K562 (cell line): ENCODE measurements at regions not wholly inside any gene's neighbourhood (a gene's known extent, or its start where the extent isn't known, plus 50 kb on each side); places are given as distances from the start of the nearest gene placed in this dataset.

Experiments
- ADNP ChIP-seq: fragments of 200-800 bp; sonication (Bioruptor generic); IDR thresholded peaks from 2 replicates; pipeline ENCODE4 v1.6.1; 2016; ENCODE audit warnings: missing genetic modification characterization, missing compliant biosample characterization
- BRCA1 ChIP-seq, 2 experiments: fragments of 450-650 bp in 1 of 2; sonication (generic) in 1 of 2; formaldehyde crosslinking in 1 of 2; IDR thresholded peaks; 2 replicates each; pipeline versions ENCODE4 v1.5.0 to v1.6.1; 2017 to 2020; ENCODE audit warnings: mild to moderate bottlenecking in 1 of 2, missing genetic modification reagents in 1 of 2
- CAMTA2 ChIP-seq: fragments of 250-450 bp; sonication (Bioruptor Pico); conservative IDR thresholded peaks from 2 replicates; pipeline ENCODE4 v1.5.1; 2022
- CBX2 ChIP-seq: fragments of 200-600 bp; sonication (generic); IDR thresholded peaks from one replicate; pipeline ENCODE4 v1.6.1; 2012; ENCODE audit warnings: mild to moderate bottlenecking, low read length, inconsistent platforms; ENCODE audit not compliant: insufficient read depth, poor library complexity, severe bottlenecking
- DMBX1 ChIP-seq: fragments of 250-450 bp; sonication (Bioruptor Pico); IDR thresholded peaks from 2 replicates; pipeline ENCODE4 v1.8.0; 2022; ENCODE audit warnings: inconsistent platforms, mild to moderate bottlenecking, moderate library complexity, borderline replicate concordance
- FOXK1 ChIP-seq: sonication (generic); formaldehyde crosslinking; IDR thresholded peaks from 2 replicates; pipeline ENCODE4 v1.8.0; 2022; ENCODE audit warnings: missing genetic modification reagents, mild to moderate bottlenecking, borderline replicate concordance
- HDAC8 ChIP-seq: fragments of 450-650 bp; IDR thresholded peaks from 2 replicates; pipeline ENCODE4 v1.6.1; 2016; ENCODE audit warnings: mild to moderate bottlenecking, missing genetic modification characterization, moderate library complexity, missing compliant biosample characterization
- HNRNPLL ChIP-seq: fragments of 200-400 bp; formaldehyde crosslinking; IDR thresholded peaks from 2 replicates; pipeline ENCODE4 v1.6.1; 2017; ENCODE audit warnings: low read length, low read depth, mild to moderate bottlenecking; ENCODE audit not compliant: poor library complexity, severe bottlenecking
- L3MBTL2 ChIP-seq: fragments of 450-650 bp; IDR thresholded peaks from 2 replicates; pipeline ENCODE4 v1.6.1; 2016; ENCODE audit warnings: mild to moderate bottlenecking, moderate library complexity
- MAFF ChIP-seq: IDR thresholded peaks from 2 replicates; pipeline ENCODE4 v1.6.1; 2012; ENCODE audit warnings: low read length, improper control_type of control experiment
- MCM7 ChIP-seq, 2 experiments: fragments of 450-650 bp; IDR thresholded peaks; 2 replicates each; pipeline ENCODE4 v1.6.1; 2016 to 2018
- MEF2D ChIP-seq: conservative IDR thresholded peaks from 2 replicates; pipeline ENCODE4 v1.6.1; 2016; ENCODE audit warnings: low read depth, missing genetic modification characterization, missing compliant biosample characterization
- NR3C1 ChIP-seq: sonication (generic); formaldehyde crosslinking; IDR thresholded peaks from 2 replicates; pipeline ENCODE4 v1.8.1; 2022; ENCODE audit warnings: missing genetic modification reagents
- RBM17 ChIP-seq: fragments of 200-400 bp; formaldehyde crosslinking; IDR thresholded peaks from 2 replicates; pipeline ENCODE4 v1.6.1; 2017; ENCODE audit warnings: low read depth, mild to moderate bottlenecking, low read length, borderline replicate concordance
- RCOR1 ChIP-seq, 2 experiments: IDR thresholded peaks; 2 replicates each; pipeline ENCODE4 v1.6.1; 2012; ENCODE audit warnings: low read depth in 2 of 2, low read length in 2 of 2, borderline replicate concordance in 1 of 2, improper control_type of control experiment in 1 of 2
- SIN3B ChIP-seq: fragments of 450-650 bp; IDR thresholded peaks from 2 replicates; pipeline ENCODE4 v1.6.1; 2017; ENCODE audit warnings: low read depth, mild to moderate bottlenecking, moderate library complexity
- SMAD2 ChIP-seq: fragments of 150-350 bp; IDR thresholded peaks from 2 replicates; pipeline ENCODE4 v1.6.1; 2014; ENCODE audit warnings: low read depth, mild to moderate bottlenecking, low read length
- SMAD3 ChIP-seq: fragments of 450-650 bp; formaldehyde crosslinking; conservative IDR thresholded peaks from 2 replicates; pipeline ENCODE4 v1.4.0; 2020; ENCODE audit warnings: mild to moderate bottlenecking
- SREBF1 ChIP-seq: fragments of 150-350 bp; IDR thresholded peaks from 2 replicates; pipeline ENCODE4 v1.6.1; 2014; ENCODE audit warnings: antibody characterized with exemption, low read depth, low read length, borderline replicate concordance
- TAF7 ChIP-seq: fragments of 450-650 bp; IDR thresholded peaks from 2 replicates; pipeline ENCODE4 v1.6.1; 2016; ENCODE audit warnings: missing genetic modification characterization, missing compliant biosample characterization
- TBP ChIP-seq: optimal IDR thresholded peaks from 2 replicates; pipeline ENCODE3; 2011; ENCODE audit warnings: low read depth, low read length, improper control_type of control experiment
- ZBTB8A ChIP-seq: fragments of 450-650 bp; IDR thresholded peaks from 2 replicates; pipeline ENCODE4 v1.6.1; 2018; ENCODE audit warnings: mild to moderate bottlenecking, moderate library complexity; ENCODE audit not compliant: partially characterized antibody
- ZNF124 ChIP-seq: sonication (generic); formaldehyde crosslinking; IDR thresholded peaks from 2 replicates; pipeline ENCODE4 v1.8.1; 2022; ENCODE audit warnings: missing genetic modification reagents
- ZNF444 ChIP-seq: fragments of 250-450 bp; sonication (Bioruptor Pico); IDR thresholded peaks from 2 replicates; pipeline ENCODE4 v1.4.0; 2020; ENCODE audit warnings: mild to moderate bottlenecking, moderate library complexity
- ZNF584 ChIP-seq: fragments of 200-800 bp; sonication (Bioruptor generic); IDR thresholded peaks from 2 replicates; pipeline ENCODE4 v1.6.1; 2016; ENCODE audit warnings: low read depth, mild to moderate bottlenecking, missing genetic modification characterization, missing compliant biosample characterization
- ZNF696 ChIP-seq: fragments of 250-450 bp; sonication (Bioruptor Pico); conservative IDR thresholded peaks from 2 replicates; pipeline ENCODE4 v1.4.0; 2020; ENCODE audit warnings: mild to moderate bottlenecking, moderate library complexity
- ZSCAN29 ChIP-seq: fragments of 450-650 bp; IDR thresholded peaks from 2 replicates; pipeline ENCODE4 v1.6.1; 2017
- TF ChIP-seq, protein P1 (sequence below): fragments of 250-450 bp; sonication (Bioruptor Pico); IDR thresholded peaks from 2 replicates; pipeline ENCODE4 v1.5.0; 2020; ENCODE audit warnings: mild to moderate bottlenecking, borderline replicate concordance
- TF ChIP-seq, protein P2 (sequence below), 3 experiments: IDR thresholded peaks in 2 of 3; conservative IDR thresholded peaks in 1 of 3; 2 replicates each; pipeline ENCODE4 v1.5.1; 2011 to 2012; ENCODE audit warnings: low read length in 3 of 3, mild to moderate bottlenecking in 3 of 3, control low read depth in 2 of 3, improper control_type of control experiment in 1 of 3, inconsistent platforms in 1 of 3, low read depth in 1 of 3, mixed read lengths in 1 of 3, moderate library complexity in 1 of 3; ENCODE audit not compliant: insufficient read depth in 2 of 3

DNA sequence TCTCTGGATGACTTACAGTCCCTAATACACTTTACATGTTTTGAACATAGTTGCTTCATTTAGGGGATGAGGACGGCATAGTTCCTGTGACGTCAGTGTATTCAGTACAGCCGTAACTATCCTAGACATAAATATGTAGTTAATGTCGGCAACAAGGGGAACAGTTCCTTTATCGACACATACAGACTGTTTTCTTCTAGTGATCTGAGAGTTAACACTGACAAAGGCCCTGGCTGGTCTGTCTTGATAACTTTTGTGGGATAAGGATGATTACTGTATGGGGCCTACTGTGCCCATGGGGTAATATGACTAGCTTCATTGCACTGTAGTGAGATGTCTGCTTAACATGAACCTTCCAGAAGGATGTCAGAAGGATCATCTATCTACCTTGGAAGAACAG is 131.2 kb downstream of the ZNF518B start (continued):
- TF ChIP-seq NR3C1 (CRISPR knock-in tag), result no peak
- no peak for TF ChIP-seq HNRNPLL
- TF ChIP-seq, protein P1, sequence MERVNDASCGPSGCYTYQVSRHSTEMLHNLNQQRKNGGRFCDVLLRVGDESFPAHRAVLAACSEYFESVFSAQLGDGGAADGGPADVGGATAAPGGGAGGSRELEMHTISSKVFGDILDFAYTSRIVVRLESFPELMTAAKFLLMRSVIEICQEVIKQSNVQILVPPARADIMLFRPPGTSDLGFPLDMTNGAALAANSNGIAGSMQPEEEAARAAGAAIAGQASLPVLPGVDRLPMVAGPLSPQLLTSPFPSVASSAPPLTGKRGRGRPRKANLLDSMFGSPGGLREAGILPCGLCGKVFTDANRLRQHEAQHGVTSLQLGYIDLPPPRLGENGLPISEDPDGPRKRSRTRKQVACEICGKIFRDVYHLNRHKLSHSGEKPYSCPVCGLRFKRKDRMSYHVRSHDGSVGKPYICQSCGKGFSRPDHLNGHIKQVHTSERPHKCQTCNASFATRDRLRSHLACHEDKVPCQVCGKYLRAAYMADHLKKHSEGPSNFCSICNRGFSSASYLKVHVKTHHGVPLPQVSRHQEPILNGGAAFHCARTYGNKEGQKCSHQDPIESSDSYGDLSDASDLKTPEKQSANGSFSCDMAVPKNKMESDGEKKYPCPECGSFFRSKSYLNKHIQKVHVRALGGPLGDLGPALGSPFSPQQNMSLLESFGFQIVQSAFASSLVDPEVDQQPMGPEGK (CRISPR knock-in tag), result no peak
- no peak for TF ChIP-seq ZBTB8A
- no peak for TF ChIP-seq ZSCAN29
- TF ChIP-seq ZNF444 (CRISPR knock-in tag), result no peak
- no peak for TF ChIP-seq ZNF124
- TF ChIP-seq SMAD3 (CRISPR knock-in tag), result peak; percentile 55; the same call in 1 of the 2 replicates
- TF ChIP-seq, protein P2, sequence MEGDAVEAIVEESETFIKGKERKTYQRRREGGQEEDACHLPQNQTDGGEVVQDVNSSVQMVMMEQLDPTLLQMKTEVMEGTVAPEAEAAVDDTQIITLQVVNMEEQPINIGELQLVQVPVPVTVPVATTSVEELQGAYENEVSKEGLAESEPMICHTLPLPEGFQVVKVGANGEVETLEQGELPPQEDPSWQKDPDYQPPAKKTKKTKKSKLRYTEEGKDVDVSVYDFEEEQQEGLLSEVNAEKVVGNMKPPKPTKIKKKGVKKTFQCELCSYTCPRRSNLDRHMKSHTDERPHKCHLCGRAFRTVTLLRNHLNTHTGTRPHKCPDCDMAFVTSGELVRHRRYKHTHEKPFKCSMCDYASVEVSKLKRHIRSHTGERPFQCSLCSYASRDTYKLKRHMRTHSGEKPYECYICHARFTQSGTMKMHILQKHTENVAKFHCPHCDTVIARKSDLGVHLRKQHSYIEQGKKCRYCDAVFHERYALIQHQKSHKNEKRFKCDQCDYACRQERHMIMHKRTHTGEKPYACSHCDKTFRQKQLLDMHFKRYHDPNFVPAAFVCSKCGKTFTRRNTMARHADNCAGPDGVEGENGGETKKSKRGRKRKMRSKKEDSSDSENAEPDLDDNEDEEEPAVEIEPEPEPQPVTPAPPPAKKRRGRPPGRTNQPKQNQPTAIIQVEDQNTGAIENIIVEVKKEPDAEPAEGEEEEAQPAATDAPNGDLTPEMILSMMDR (IDR thresholded peaks at IDR 0.05 in 2 of 3, conservative IDR thresholded peaks at IDR 0.05 in 1 of 3; ENCODE audit: insufficient read depth in 2 of 3, low read depth in 1 of 3, low read length in 3 of 3), result no peak
- peak; percentile 17; the same call in 1 of the 2 replicates for TF ChIP-seq ADNP
- TF ChIP-seq TBP, result no peak
- TF ChIP-seq BRCA1 (IDR thresholded peaks at IDR 0.05), result no peak
- no peak for TF ChIP-seq BRCA1 (CRISPR knock-in tag; IDR thresholded peaks at IDR 0.05)
- TF ChIP-seq FOXK1, result no peak
- no peak for TF ChIP-seq CAMTA2
- no peak for TF ChIP-seq TAF7 (tag)
- no peak for TF ChIP-seq SREBF1
- TF ChIP-seq MAFF, result no peak
- no peak for TF ChIP-seq MCM7 (IDR thresholded peaks at IDR 0.05)
- no peak for TF ChIP-seq ZNF696
- peak in 1 of 2 experiments; percentile 71; a peak in 2 of 4 replicates for TF ChIP-seq RCOR1 (IDR thresholded peaks at IDR 0.05; ENCODE audit: borderline replicate concordance in 1 of 2, low read depth in 2 of 2, low read length in 2 of 2)
- TF ChIP-seq ZNF584, result peak; percentile 32; the same call in 1 of the 2 replicates
- TF ChIP-seq HDAC8 (tag), result no peak
- TF ChIP-seq SMAD2, result no peak
- TF ChIP-seq RBM17, result no peak
- TF ChIP-seq MEF2D (tag), result no peak
- TF ChIP-seq CBX2, result no peak
- no peak for TF ChIP-seq SIN3B
- TF ChIP-seq L3MBTL2, result no peak; the same call in 1 of the 2 replicates
- TF ChIP-seq DMBX1, result peak; percentile 80; the same call in 1 of the 2 replicates
